ENCODE measurements at regions not wholly inside any gene's neighbourhood (a gene's known extent, or its start where the extent isn't known, plus 50 kb on each side); places are given as distances from the start of the nearest gene placed in this dataset.
"Not testable (repeated sequence)": the region's sequence is repeated elsewhere in the genome, so short reads cannot be mapped to it uniquely, and the experiment has no call there.

DNA sequence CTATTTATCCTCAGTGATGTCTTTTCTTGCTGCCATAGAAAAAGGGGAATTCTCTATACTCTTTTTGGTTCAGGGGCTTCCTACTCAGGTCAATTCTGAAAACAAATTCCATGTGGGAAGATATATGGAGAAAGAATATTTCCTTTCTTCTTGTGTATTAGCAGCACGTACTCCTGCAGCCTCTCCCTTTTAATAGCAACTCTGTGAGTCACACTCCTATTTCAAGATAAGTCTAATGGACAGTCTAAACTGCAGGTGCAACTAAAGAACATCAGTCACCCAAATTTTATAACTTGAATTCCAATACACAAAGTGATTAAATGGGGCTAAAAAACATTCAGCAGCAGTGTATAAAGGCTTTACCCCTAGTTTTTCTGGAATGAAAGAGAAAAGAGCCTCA lies 942.2 kb downstream of the CNTNAP5 start:
- no peak for DNase-seq (ENCODE audit: low spot score)

DNA sequence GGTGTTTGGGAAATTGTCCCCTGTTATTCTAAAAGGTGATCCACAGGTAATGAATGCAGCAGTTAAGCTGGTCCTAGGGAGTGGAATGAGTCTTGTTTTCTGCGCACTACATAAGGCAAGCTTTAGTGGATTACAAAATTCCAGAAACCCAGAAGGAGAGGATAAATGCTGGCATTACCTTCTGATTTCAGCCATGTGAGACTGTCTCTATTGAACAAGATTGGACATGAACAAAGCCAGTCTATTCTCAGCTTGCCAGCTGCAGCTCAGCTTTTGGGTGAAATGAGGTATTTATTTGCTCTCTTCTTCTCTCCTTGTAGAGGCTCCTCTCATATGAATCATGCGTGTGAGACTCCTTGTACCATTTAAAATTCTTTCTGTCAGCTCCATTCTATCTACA lies 944.9 kb downstream of the CNTNAP5 start:
- DNase-seq (ENCODE audit: low spot score), result no peak

- DNase-seq (ENCODE audit: low spot score), result no peak
These were observed 948.3 kb downstream of the CNTNAP5 start for GRCh38 chr2:124973396-124973795.

- no peak for DNase-seq (ENCODE audit: low spot score)
These were observed 950.1 kb downstream of the CNTNAP5 start for GRCh38 chr2:124975224-124975623.

- no peak for DNase-seq (ENCODE audit: low spot score)
These were observed 950.6 kb downstream of the CNTNAP5 start for GRCh38 chr2:124975648-124976047.

DNA sequence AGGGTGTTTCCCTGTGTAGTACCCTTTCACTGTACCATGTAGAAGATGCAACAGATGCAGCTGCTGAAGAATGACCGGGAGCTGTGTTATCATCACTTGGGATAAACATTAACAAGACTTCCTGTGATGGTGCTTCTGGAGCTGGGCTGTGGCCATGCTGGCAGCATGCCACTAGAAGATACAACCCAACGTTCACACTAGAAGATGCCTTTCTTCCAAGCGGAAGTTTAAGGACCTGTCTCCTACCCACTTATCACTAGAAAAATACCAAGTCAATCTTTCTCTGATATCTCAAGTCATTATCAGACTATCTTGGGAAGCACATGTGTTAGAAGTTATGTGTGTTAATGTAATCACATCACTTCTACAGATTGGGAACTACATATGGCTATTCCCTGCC lies 953.5 kb downstream of the CNTNAP5 start:
- DNase-seq (ENCODE audit: low spot score), result no peak

GRCh38 chr2:124983595-124983994 lies 958.5 kb downstream of the CNTNAP5 start:
- no peak for DNase-seq (ENCODE audit: low spot score)

GRCh38 chr2:124985270-124985669 lies 960.2 kb downstream of the CNTNAP5 start:
- DNase-seq (ENCODE audit: low spot score), result no peak

DNA sequence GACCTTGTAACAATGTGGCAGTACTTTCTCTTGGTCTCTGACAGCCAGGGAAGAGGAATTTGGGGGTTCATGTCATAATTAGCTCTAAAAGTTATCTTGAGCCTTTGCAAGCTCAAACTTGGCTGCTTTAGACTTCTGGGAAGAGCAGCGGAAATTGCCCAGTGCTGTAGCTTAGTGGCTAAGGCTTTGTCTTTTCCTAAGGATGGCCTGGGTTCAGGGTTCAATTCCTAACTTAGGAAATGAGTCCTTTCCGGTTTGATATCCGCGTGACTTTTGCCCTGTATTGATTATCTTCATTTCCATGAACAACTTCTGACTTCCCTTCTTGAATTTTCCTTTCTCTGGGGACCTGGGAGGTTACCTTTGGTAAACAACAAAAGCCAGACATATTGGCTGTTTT lies 961.0 kb downstream of the CNTNAP5 start:
- no peak for DNase-seq (ENCODE audit: low spot score)

DNA sequence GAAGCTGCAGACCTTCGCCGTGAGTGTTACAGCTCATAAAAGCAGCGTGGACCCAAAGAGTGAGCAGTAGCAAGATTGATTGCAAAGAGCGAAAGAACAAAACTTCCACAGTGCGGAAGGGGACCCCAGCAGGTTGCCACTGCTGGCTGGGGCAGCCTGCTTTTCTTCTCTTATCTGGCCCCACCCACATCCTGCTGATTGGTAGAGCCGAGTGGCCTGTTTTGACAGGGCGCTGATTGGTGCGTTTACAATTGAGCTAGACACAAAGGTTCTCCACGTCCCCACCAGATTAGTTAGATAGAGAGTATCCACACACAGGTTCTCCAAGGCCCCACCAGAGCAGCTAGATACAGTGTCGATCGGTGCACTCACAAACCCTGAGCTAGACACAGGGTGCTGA lies 961.8 kb downstream of the CNTNAP5 start:
- not testable (repeated sequence) for DNase-seq (ENCODE audit: low spot score)

DNA sequence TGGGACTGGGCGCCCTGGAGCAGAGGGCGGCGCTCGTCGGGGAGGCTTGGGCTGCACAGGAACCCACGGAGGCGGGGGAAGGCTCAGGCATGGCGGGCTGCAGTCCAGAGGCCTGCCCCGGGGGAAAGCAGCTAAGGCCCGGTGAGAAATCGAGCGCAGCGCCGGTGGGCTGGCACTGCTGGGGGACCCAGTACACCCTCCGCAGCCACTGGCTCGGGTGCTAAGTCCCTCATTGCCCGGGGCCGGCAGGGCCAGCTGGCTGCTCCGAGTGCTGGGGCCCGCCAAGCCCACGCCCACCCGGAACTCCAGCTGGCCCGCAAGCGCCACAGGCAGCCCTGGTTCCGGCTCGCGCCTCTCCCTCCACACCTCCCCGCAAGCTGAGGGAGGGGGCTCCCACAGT lies 962.3 kb downstream of the CNTNAP5 start:
- not testable (repeated sequence) for DNase-seq (ENCODE audit: low spot score)

- no peak for DNase-seq (ENCODE audit: low spot score)
These were observed 963.0 kb downstream of the CNTNAP5 start for GRCh38 chr2:124988111-124988510.

- DNase-seq (ENCODE audit: low spot score), result no peak
These were observed 963.7 kb downstream of the CNTNAP5 start for GRCh38 chr2:124988794-124989193.

DNA sequence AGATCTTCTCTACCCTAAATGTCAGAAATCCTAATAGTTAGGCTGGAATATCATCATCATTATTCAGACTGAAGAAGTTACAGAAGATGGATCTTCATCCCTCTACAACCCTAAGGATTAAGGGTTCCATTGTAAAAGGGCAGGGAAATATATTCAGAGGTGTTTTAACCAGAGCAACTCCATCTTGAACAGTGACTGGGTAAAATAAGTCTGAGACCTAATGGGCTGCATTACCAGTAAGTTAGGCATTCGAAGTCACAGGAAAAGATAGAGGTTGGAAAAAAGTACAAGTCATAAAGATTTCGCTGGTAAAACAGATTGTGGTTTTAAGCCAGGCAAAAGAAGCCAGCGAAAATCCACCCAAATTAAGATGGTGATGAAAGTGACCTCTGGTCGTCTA lies 968.7 kb downstream of the CNTNAP5 start:
- no peak for DNase-seq (ENCODE audit: low spot score)

GRCh38 chr2:124995185-124995912 lies 970.3 kb downstream of the CNTNAP5 start:
- DNase-seq (ENCODE audit: low spot score), result no peak

GRCh38 chr2:124996406-124996805 lies 971.3 kb downstream of the CNTNAP5 start:
- DNase-seq (ENCODE audit: low spot score), result no peak

DNA sequence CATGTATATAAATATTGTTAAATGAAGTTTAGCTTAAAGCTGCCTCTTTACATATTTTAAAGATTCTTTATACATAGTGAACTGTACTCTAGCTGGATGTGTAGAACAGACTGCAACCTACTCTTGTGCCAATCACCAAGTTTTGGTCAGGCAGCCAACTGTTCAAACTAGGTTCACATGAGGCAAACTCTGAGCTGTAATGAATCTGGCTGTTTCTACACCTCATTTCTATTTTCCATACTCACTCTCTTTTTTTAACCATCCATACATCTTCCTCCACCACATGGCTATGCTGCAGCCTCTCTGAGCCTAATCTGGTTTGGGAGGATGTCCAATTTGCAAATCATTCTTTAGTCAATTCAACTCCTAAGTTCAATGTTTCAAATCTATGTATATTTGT lies 974.8 kb downstream of the CNTNAP5 start:
- no peak for DNase-seq (ENCODE audit: low spot score)

- no peak for DNase-seq (ENCODE audit: low spot score)
These were observed 979.2 kb downstream of the CNTNAP5 start for GRCh38 chr2:125004106-125004800.

DNA sequence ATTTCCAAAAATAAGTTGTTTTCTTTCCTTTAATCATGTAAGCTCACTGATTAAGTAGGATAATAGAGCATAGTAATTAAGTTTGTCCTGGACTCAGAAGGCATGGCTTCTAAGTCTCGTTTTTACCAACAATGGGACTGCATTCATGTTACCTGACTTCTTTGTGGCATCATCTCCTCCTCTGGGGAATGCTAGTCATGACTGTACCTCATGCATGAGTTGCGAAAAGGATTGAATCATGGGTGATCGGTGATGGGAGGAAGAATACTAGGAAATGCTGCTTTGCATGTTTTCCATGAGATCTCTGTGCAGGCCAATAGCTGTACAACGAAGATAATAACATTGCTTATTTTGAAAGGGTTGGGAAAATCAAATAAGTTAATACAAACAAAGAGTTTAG lies 981.6 kb downstream of the CNTNAP5 start:
- no peak for DNase-seq (ENCODE audit: low spot score)

DNA sequence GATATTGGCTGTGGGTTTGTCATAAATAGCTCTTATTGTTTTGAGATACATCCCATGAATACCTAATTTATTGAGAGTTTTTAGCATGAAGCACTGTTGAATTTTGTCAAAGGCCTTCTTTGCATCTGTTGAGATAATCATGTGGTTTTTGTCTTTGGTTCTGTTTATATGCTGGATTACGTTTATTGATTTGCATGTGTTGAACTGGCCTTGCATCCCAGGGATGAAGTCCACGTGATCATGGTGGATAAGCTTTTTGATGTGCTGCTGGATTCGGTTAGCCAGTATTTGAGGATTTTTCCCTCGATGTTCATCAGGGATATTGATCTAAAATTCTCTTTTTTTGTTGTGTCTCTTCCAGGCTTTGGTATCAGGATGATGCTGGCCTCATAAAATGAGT lies 1003.6 kb downstream of the CNTNAP5 start:
- DNase-seq (ENCODE audit: low spot score), result not testable (repeated sequence)

DNA sequence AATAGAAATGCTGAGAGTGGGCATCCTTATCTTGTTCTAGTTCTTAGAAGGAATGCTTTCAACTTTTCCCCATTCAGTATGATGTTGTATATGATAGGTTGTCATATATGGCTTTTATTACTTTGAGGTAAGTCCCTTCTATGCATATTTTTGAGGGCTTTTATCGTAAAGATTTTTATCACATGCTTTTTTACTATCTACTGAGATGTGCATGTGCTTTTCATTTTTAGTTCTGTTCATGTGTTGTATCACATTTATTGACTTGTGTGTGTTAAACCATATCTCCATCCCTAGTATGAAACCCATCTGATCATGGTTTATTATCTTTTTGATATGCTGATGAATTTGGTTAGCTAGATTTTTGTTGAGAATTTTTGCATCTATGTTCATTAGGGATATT lies 1008.8 kb downstream of the CNTNAP5 start:
- no peak for DNase-seq (ENCODE audit: low spot score)

GRCh38 chr2:125037135-125037653 lies 1012.1 kb downstream of the CNTNAP5 start:
- DNase-seq (ENCODE audit: low spot score), result no peak

GRCh38 chr2:125041846-125042245 lies 1016.8 kb downstream of the CNTNAP5 start:
- DNase-seq (ENCODE audit: low spot score), result no peak

GRCh38 chr2:125042727-125043126 lies 1017.6 kb downstream of the CNTNAP5 start:
- no peak for DNase-seq (ENCODE audit: low spot score)

All from kidney capillary endothelial cell (primary cell).